Gastroesophageal sphincter (tissue), 3 donors: ENCODE measurements at regions not wholly inside any gene's neighbourhood (a gene's known extent, or its start where the extent isn't known, plus 50 kb on each side); places are given as distances from the start of the nearest gene placed in this dataset.

Source experiments
- CTCF ChIP-seq, 4 experiments: fragments of 200-600 bp in 2 of 4; fragments of 450-650 bp in 2 of 4; sonication (generic) in 1 of 4; IDR thresholded peaks; one replicate each; pipeline ENCODE4 v1.5.1; 2017 to 2019; ENCODE audit warnings: antibody characterized with exemption in 4 of 4, mild to moderate bottlenecking in 2 of 4, moderate library complexity in 2 of 4
- EP300 ChIP-seq: sonication (generic); formaldehyde crosslinking; IDR thresholded peaks from one replicate; pipeline ENCODE4 v1.6.1; 2017; ENCODE audit warnings: antibody characterized with exemption, mild to moderate bottlenecking
- POLR2A ChIP-seq, 2 donors: fragments of 450-650 bp; IDR thresholded peaks; one replicate each; pipeline ENCODE4 v1.6.1; 2017; ENCODE audit warnings: antibody characterized with exemption in 2 of 2, mild to moderate bottlenecking in 2 of 2, moderate library complexity in 1 of 2
- POLR2AphosphoS5 ChIP-seq: sonication (generic); formaldehyde crosslinking; IDR thresholded peaks from one replicate; pipeline ENCODE4 v1.6.1; 2017; ENCODE audit warnings: antibody characterized with exemption

- TF ChIP-seq CTCF (IDR thresholded peaks at IDR 0.05): no peak
- TF ChIP-seq POLR2A (IDR thresholded peaks at IDR 0.05): no peak
- no peak for TF ChIP-seq POLR2AphosphoS5
- TF ChIP-seq EP300: no peak
Observed at GRCh38 chr12:72982356-72982755, 710.2 kb downstream of the TRHDE start.
